NCI-H146 (cell line): ENCODE measurements at regions not wholly inside any gene's neighbourhood (a gene's known extent, or its start where the extent isn't known, plus 50 kb on each side); places are given as distances from the start of the nearest gene placed in this dataset.
"Not testable (repeated sequence)": the region's sequence is repeated elsewhere in the genome, so short reads cannot be mapped to it uniquely, and the experiment has no call there.

Experiments used
- DNase-seq: peaks from one replicate; lab custom pipeline; 2025; lab: John Stamatoyannopoulos, UW

DNA sequence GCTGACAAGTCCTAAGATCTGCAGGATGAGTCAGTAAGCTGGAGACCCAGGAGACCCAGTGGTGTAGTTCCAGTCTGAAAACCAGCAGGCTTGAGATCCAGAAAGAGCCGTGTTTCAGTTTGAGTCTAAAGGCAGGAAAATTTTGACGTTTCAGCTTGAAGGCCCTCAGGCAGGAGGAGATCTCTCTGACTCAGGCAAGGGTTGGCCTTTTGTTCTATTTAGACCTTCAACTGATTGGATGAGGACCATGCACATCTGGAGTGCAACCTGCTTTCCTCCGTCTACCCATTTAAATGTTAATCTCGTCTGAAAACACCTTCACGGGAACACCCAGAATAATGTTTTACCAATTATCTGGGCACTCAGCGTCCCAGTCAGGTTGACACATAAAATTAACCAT is 69.5 kb downstream of the NPIPA7 start:
- not testable (repeated sequence) for DNase-seq

- DNase-seq = not testable (repeated sequence)
Measured at GRCh38 chr16:16449712-16450237, 70.8 kb downstream of the NPIPA7 start.

DNA sequence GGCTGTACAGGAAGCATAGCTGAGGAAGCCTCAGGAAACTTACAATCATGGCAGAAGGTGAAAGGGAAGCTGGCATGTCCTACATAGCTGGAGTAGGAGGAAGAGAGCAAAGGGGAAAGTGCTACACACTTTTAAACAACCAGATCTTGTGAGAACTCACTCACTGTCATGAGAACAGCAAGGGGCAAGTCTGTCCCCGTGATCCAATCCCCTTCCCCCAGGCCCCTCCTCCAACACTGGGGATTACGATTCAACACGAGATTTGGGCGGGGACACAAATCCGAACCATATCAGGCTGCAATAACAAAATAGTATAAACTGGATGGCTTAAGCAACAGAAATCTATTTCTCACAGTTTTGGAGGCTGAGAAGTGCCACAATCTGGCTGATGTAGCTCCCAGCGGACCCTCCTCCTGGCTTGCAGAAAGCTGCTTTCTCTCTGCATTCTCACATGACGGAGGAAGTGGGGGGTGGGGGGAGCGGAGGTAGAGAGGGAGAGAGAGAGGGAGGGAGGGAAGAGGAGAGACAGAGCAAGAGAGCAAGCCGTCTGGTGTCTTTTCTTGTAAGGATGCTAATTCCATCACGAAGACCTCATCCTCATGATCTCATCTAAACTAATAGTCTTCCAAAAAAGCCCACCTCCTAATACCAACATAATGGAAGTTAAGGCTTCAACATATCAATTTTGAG is 72.9 kb downstream of the NPIPA7 start:
- DNase-seq = not testable (repeated sequence)

GRCh38 chr16:16458579-16458978 is 79.6 kb downstream of the NPIPA7 start:
- DNase-seq = not testable (repeated sequence)

- DNase-seq = not testable (repeated sequence)
Measured at GRCh38 chr16:16463792-16464191, 84.9 kb downstream of the NPIPA7 start.

DNA sequence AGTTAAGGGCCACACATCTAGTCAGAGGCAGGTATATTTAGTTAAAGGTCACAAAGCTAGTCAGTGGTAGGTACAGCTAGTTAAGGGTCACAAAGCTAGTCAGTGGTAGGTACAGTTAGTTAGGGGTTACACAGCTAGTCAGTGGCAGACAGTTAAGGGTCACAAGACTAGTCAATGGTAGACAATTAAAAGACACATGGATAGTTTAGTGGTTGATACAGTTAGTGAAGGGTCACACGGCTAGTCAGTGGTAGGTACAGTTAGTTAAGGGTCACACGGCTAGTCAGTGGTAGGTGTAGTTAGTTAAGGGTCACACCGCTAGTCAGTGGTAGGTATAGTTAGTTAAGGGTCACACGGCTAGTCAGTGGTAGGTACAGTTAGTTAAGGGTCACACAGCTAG is 110.0 kb downstream of the NPIPA7 start:
- not testable (repeated sequence) for DNase-seq

- not testable (repeated sequence) for DNase-seq
Measured at GRCh38 chr16:16489466-16489865, 110.5 kb downstream of the NPIPA7 start.

DNA sequence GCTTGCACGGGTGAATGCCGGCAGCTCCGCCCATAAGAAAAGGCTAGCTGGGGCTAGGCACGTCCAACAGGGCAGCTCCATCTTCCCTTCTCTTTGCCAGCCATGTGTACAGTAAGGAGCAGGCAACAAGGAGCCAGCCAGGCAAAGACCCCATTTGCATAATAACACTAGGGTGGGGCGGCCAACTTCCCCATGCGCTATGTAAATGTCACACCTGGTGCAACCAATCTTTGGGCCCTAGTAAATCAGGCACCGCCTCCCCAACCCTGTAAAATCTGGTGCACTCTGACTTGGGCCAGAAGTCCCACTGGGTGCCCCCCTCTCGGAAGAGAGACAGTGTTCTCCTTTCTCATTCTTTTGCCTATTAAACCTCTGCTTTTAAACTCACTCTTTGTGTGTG is 115.2 kb downstream of the NPIPA7 start:
- DNase-seq = not testable (repeated sequence)

DNA sequence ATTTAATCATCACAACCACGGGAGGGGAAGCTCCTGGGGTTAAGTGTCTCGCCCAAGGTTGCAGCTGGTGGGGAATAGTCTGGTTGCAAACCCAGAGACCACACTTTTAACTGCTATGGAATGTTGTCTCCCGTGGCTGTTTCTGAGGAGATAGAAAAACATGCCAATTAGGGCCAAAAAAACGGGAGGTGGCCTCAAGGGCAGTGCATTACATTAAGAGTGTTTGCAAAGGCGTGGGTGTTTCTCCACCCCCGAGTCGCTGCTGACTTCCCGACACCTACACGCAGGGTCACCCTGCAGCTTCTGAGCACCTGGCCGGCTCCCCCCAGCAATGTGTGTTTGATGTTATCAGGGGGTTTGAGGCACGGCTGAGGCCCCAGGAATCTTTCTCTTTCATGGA is 116.1 kb downstream of the NPIPA7 start:
- DNase-seq = not testable (repeated sequence)

DNA sequence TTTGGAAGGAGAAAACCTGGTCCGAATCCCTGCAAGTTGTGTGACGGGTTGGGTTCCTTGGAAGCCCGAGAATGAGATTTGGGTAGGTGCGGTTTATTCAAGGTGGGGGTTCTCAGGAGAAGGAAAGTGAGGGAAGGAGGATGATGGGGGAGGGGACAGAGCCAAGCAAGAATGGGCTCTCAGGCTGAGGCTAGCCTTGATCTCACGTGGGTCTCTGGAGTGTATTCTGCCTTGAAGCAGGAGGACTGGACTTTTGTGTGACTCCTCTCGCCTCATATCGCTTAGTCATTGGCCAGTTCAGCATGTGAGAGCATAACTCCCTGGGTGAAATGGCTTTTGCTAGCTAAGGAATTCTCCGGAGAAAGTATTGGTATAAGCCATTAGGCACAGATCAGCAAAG is 120.9 kb downstream of the NPIPA7 start:
- DNase-seq = not testable (repeated sequence)

DNA sequence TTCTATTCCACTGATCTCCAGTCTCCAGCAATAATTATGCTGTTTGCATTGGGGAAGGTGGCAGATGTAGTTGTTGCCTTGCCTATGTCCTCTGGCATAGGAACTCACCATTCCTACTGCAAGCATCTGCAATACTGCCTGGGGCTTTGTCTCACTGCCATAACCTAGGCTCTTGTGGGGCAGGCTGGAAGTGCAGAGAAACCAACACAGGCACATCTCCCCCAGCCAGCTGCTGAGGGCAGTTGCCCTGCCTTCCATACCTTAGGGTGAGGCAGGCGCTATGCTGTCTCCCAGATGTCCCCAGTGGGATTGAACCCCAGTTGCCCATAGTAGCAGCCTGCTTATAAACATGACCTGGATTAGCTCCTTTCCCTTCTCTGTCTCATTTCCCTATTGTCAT is 128.1 kb downstream of the NPIPA7 start:
- DNase-seq = not testable (repeated sequence)

DNA sequence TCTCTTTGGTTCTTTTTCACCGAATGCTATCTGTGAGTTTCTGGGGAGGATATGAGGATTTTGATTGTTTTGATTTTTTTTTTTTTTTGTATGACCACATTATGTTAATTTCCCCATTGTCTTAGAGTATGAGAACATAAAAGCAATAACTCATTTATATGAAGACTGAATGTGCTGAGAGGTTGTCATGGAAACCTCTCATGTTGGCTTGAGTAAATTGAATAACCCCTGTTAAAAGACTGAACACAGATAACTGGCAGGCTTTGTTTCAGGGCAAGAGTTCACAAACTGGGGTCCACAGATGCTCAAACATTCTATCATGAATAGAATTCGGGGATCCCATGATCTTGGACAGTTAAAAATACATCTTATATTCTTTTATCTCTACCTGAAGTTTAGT is 129.4 kb downstream of the NPIPA7 start:
- DNase-seq = not testable (repeated sequence)

- DNase-seq = not testable (repeated sequence)
Measured at GRCh38 chr16:16519395-16519794, 140.5 kb downstream of the NPIPA7 start.

DNA sequence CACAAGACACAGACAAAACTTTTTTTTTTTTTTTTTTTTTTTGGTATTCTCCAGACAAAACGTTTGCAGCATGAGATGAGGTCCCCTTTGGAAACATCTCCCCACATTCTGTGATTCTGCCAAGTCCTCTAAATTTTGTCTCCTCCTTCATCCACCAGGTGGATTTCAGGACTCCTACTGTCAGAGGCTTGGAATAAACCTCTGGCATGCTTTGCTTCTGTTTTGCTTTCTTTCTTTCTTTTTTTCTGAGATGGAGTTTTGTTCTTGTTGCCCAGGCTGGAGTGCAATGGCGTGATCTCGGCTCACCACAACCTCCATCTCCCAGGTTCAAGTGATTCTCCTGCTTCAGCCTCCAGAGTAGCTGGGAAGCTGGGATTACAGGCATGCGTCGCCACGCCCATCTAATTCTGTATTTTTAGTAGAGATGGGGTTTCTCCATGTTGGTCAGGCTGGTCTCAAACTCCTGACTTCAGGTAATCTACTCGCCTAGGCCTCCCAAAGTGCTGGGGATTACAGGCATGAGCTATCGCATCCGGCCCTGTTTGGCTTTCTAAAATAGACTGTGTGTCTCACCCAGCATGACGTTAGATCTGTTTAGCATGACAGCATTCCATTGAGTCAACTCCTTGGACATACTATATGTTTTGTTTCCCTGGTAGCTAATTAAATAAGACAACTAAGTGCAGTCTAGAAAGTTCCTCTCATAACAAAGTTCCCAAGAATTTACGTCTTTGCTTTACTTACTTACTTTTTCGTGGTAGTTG is 142.5 kb downstream of the NPIPA7 start:
- not testable (repeated sequence) for DNase-seq

DNA sequence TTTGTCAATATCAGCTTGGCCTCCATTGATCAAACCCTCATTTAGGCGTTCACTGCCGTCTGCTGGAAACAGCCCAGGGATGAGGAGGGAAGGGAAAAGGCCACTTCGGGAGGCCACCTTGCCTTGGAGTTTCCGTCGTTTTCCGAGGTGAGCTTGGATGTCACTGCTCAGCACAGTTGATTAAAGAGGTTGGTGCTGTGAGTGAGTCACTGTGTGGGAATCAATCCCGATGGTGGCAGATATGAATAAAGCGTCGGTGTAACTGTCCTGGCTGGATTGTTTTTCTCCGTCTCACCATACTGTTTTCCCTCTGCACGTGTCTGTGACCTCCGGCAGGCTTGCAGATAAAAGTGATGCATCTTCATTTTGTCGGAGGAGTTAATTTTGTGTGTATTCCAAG is 148.1 kb downstream of the NPIPA7 start:
- DNase-seq = not testable (repeated sequence)

DNA sequence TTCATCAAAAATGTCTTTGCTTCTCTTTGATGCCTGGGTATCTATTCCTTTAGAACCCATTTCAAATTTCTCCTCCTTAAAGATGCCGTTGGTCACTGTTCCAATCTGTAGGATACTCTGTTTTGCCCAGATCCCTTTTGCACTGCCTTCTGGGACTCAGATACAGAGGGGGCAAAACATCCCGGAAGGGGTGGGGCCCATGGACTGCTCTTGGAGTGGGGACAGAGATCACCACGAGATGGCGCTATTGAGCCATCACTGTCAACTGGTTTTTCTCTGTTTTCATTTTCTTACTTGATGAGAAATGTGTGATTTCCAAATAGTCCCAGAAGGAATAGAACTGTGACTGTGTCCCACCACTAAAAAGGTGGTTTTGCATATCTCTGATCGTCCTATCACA is 151.8 kb downstream of the NPIPA7 start:
- DNase-seq = not testable (repeated sequence)

DNA sequence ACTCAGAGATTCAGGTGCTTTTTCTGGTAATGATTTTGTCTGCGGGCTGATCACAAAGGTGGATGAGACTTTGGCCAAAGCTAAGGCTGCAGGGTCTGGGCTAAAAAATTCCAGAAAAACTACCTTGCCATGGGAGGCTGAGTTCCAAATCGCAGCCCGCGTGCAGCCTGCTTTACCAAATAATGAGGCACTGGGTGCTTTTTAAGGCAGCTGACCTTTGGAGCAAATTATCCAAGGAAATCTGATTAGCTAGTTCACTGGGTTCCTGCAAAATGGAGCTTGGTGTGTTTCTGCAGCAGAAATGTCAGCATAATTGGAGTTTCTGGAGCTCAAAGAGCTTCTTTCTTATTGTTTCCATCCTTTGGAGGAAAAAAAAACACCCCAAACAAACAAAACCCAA is 156.6 kb downstream of the NPIPA7 start:
- DNase-seq = not testable (repeated sequence)

DNA sequence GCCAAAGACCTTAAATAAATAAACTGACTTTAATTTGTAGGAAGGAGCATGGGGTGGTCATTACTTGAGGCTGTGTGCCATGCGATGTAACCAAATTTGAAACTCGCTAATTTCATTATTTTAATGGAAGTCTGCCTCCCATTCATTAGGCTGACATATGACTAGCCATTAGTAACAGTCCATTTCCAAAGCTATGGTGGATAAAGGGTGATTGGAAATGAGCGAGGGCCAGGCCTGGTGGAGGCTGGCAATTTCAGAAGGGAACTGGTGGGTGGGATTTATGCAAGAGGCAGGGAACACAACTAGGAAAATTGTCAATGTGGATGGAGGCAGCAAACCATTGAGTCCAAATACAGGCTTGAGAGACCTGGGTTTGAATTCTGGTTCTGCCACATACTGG is 157.2 kb downstream of the NPIPA7 start:
- not testable (repeated sequence) for DNase-seq

DNA sequence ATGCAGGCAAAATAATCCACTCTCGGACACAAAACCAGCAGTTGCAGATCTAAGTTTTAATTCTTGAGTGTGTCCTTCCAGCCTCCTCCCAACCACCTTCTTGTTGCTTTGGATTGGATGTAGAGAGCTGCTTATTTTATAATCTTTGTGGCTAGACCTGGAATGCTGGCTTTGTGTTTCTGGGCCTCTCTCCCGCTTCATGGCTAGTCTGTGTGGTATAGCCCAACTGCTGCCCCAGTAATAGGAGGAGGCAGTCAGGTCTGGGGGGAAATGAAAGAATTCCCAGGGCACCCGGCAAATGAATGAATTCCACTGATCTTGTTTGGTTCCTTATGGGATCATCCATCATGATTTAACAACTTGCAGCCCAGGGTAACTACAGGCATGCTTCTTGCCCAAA is 170.8 kb downstream of the NPIPA7 start:
- DNase-seq = not testable (repeated sequence)

- DNase-seq = not testable (repeated sequence)
Measured at GRCh38 chr16:16550824-16551223, 171.9 kb downstream of the NPIPA7 start.

GRCh38 chr16:16552819-16553340 is 173.9 kb downstream of the NPIPA7 start:
- DNase-seq = not testable (repeated sequence)

DNA sequence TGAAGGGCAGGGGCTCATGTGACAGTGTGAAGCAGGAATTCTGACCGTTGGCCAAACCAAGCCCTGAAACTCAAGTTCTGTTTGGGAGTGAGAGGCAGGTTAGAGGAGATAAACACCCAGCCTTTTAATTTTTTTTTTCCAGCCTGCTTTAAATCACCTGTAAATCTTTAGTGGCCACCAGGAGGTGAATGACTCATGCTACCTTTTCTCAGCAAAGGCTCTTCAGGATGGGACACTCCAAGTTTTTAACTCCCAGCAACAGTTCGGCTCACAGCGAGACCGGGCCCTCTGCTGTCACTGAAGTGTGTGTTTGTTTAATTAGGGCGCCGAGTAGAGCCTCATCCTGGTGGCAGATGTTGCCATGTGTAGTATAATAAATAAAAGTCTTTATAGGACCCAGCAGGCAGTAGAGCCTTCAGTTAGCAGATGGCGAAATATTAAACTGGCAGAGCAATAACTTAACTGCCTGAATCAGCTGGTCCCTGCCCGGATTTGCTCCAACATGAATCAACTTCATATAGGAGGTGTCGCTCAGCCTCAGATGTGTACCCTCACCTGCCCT is 180.3 kb downstream of the NPIPA7 start:
- DNase-seq = not testable (repeated sequence)
